GM19395 (cell line): ENCODE measurements at regions not wholly inside any gene's neighbourhood (a gene's known extent, or its start where the extent isn't known, plus 50 kb on each side); places are given as distances from the start of the nearest gene placed in this dataset.

ENCODE experiments used
- ATAC-seq: cut with Tn5 transposase; IDR thresholded peaks from one replicate; pipeline ENCODE4 v1.9.1; 2021; ENCODE audit warnings: mild to moderate bottlenecking, moderate library complexity; ENCODE audit not compliant: unreplicated experiment

GRCh38 chr16:6246266-6246665 is 1086.4 kb upstream of the RBFOX1 start:
- ATAC-seq, result no peak

- no peak for ATAC-seq
Measured at GRCh38 chr16:6232056-6232455, 1100.6 kb upstream of the RBFOX1 start.

GRCh38 chr16:6231398-6231797 is 1101.2 kb upstream of the RBFOX1 start:
- no peak for ATAC-seq

GRCh38 chr16:6229186-6229585 is 1103.5 kb upstream of the RBFOX1 start:
- ATAC-seq, result no peak

- no peak for ATAC-seq
Measured at GRCh38 chr16:6218855-6219254, 1113.8 kb upstream of the RBFOX1 start.

- ATAC-seq, result no peak
Measured at GRCh38 chr16:6216836-6217235, 1115.8 kb upstream of the RBFOX1 start.

- ATAC-seq, result no peak
Measured at GRCh38 chr16:6211644-6212043, 1114.0 kb upstream of the EEF2KMT start.

- no peak for ATAC-seq
Measured at GRCh38 chr16:6209355-6209930, 1111.8 kb upstream of the EEF2KMT start.

GRCh38 chr16:6207580-6207979 is 1110.0 kb upstream of the EEF2KMT start:
- no peak for ATAC-seq

- ATAC-seq, result no peak
Measured at GRCh38 chr16:6207124-6207523, 1109.5 kb upstream of the EEF2KMT start.

GRCh38 chr16:6206080-6206479 is 1108.5 kb upstream of the EEF2KMT start:
- ATAC-seq, result no peak

- no peak for ATAC-seq
Measured at GRCh38 chr16:6204945-6205344, 1107.3 kb upstream of the EEF2KMT start.

- no peak for ATAC-seq
Measured at GRCh38 chr16:6200861-6201260, 1103.3 kb upstream of the EEF2KMT start.

- ATAC-seq, result no peak
Measured at GRCh38 chr16:6200271-6200670, 1102.7 kb upstream of the EEF2KMT start.

GRCh38 chr16:6195966-6196365 is 1098.4 kb upstream of the EEF2KMT start:
- ATAC-seq, result no peak

- no peak for ATAC-seq
Measured at GRCh38 chr16:6193718-6194117, 1096.1 kb upstream of the EEF2KMT start.

GRCh38 chr16:6192984-6193383 is 1095.4 kb upstream of the EEF2KMT start:
- ATAC-seq, result no peak

GRCh38 chr16:6192532-6192931 is 1094.9 kb upstream of the EEF2KMT start:
- ATAC-seq, result no peak

- no peak for ATAC-seq
Measured at GRCh38 chr16:6190776-6191175, 1093.2 kb upstream of the EEF2KMT start.

- no peak for ATAC-seq
Measured at GRCh38 chr16:6189216-6189615, 1091.6 kb upstream of the EEF2KMT start.

GRCh38 chr16:6177616-6178180 is 1080.1 kb upstream of the EEF2KMT start:
- ATAC-seq, result no peak

- ATAC-seq, result no peak
Measured at GRCh38 chr16:6170022-6170421, 1072.4 kb upstream of the EEF2KMT start.

GRCh38 chr16:6165330-6165979 is 1067.9 kb upstream of the EEF2KMT start:
- no peak for ATAC-seq
